NCI-H2107 treated with DMSO at 0.1 percent for 48 hours (cell line): ENCODE measurements at regions not wholly inside any gene's neighbourhood (a gene's known extent, or its start where the extent isn't known, plus 50 kb on each side); places are given as distances from the start of the nearest gene placed in this dataset.
"Not testable (repeated sequence)": the region's sequence is repeated elsewhere in the genome, so short reads cannot be mapped to it uniquely, and the experiment has no call there.

ENCODE experiments used
- DNase-seq: peaks from one replicate; lab custom pipeline; 2025; ENCODE audit not compliant: unreplicated experiment; lab: John Stamatoyannopoulos, UW

GRCh38 chr22:47517062-47517461 is 754.6 kb downstream of the TBC1D22A start:
- DNase-seq = no peak

- DNase-seq = no peak
Observed at GRCh38 chr22:47515384-47516125, 753.1 kb downstream of the TBC1D22A start.

GRCh38 chr22:47512617-47513016 is 750.2 kb downstream of the TBC1D22A start:
- DNase-seq = no peak

- DNase-seq = no peak
Observed at GRCh38 chr22:47504962-47505361, 742.5 kb downstream of the TBC1D22A start.

GRCh38 chr22:47498969-47499495 is 736.6 kb downstream of the TBC1D22A start:
- DNase-seq = no peak

- no peak for DNase-seq
Observed at GRCh38 chr22:47497666-47498065, 735.2 kb downstream of the TBC1D22A start.

GRCh38 chr22:47495110-47495509 is 732.7 kb downstream of the TBC1D22A start:
- no peak for DNase-seq

- not testable (repeated sequence) for DNase-seq
Observed at GRCh38 chr22:47488131-47488530, 725.7 kb downstream of the TBC1D22A start.

GRCh38 chr22:47486569-47487312 is 724.3 kb downstream of the TBC1D22A start:
- no peak for DNase-seq

GRCh38 chr22:47484960-47485569 is 722.6 kb downstream of the TBC1D22A start:
- no peak for DNase-seq

GRCh38 chr22:47476231-47476630 is 713.8 kb downstream of the TBC1D22A start:
- DNase-seq = no peak

GRCh38 chr22:47474895-47475294 is 712.4 kb downstream of the TBC1D22A start:
- no peak for DNase-seq

- no peak for DNase-seq
Observed at GRCh38 chr22:47474464-47474863, 712.0 kb downstream of the TBC1D22A start.

GRCh38 chr22:47472636-47473035 is 710.2 kb downstream of the TBC1D22A start:
- no peak for DNase-seq

GRCh38 chr22:47471406-47471805 is 709.0 kb downstream of the TBC1D22A start:
- DNase-seq = no peak

- no peak for DNase-seq
Observed at GRCh38 chr22:47465809-47466208, 703.4 kb downstream of the TBC1D22A start.

- DNase-seq = no peak
Observed at GRCh38 chr22:47465222-47465621, 702.8 kb downstream of the TBC1D22A start.

GRCh38 chr22:47463220-47463619 is 700.8 kb downstream of the TBC1D22A start:
- DNase-seq = no peak

GRCh38 chr22:47460861-47461260 is 698.4 kb downstream of the TBC1D22A start:
- no peak for DNase-seq

- no peak for DNase-seq
Observed at GRCh38 chr22:47460176-47460575, 697.7 kb downstream of the TBC1D22A start.

GRCh38 chr22:47458348-47458747 is 695.9 kb downstream of the TBC1D22A start:
- DNase-seq = no peak
